HepG2 (cell line): ENCODE measurements at regions not wholly inside any gene's neighbourhood (a gene's known extent, or its start where the extent isn't known, plus 50 kb on each side); places are given as distances from the start of the nearest gene placed in this dataset.

Source experiments
- ATAC-seq: fragments of 200-7000 bp; cut with Tn5 transposase; 3 replicates; pipeline ENCODE4 v1.9.1; 2020; ENCODE audit warnings: mild to moderate bottlenecking, moderate library complexity
- BruUV-seq: library from RNA; stranded (reverse); fragments of 400-500 nt; replicated peaks from 2 replicates; lab custom pipeline; 2021; lab: Mats Ljungman, UMichigan
- CTCF ChIA-PET: fragments of 300-600 bp; formaldehyde crosslinking; extraction: SDS; loops from one replicate; lab custom pipeline; 2021; ENCODE audit warnings: low total read pairs, inconsistent platforms, low intra/inter-chr PET ratio; lab: Yijun Ruan, JAX
- POLR2A ChIA-PET: fragments of 350-600 bp; sonication (Branson Sonifier 250); formaldehyde crosslinking; loops from one replicate; lab custom pipeline; 2020; ENCODE audit warnings: antibody characterized with exemption, inconsistent platforms; lab: Yijun Ruan, JAX
- DNase-seq: peaks from one replicate; pipeline ENCODE4 v3.0.0-alpha.2; 2015; ENCODE audit warnings: low spot score
- FAIRE-seq: peaks from 3 replicates; lab custom pipeline; 2011; peaks lifted over from hg19 to GRCh38; lab: Jason Lieb, UNC
- H2AFZ ChIP-seq: one replicate; pipeline ENCODE4 v1.6.1; 2011; ENCODE audit warnings: low read length, inconsistent platforms
- H3K27ac ChIP-seq: fragments of 300-600 bp; 3 replicates; pipeline ENCODE4 v1.8.0; 2011; ENCODE audit warnings: mixed run types, mild to moderate bottlenecking, mixed read lengths, low read length, inconsistent platforms; ENCODE audit not compliant: insufficient read depth; ENCODE audit errors: extremely low read length
- H3K27me3 ChIP-seq, 2 experiments: fragments of 200-600 bp in 1 of 2; 2 replicates in 1 of 2; 3 replicates in 1 of 2; pipeline versions ENCODE4 v1.6.0 to v1.8.0; 2011; ENCODE audit warnings: low read length in 2 of 2, mild to moderate bottlenecking in 2 of 2, moderate library complexity in 2 of 2, inconsistent platforms in 1 of 2; ENCODE audit not compliant: insufficient read depth in 2 of 2, control insufficient read depth in 1 of 2
- H3K36me3 ChIP-seq, 2 experiments: fragments of 200-600 bp in 1 of 2; replicated peaks in 1 of 2; 2 replicates in 1 of 2; 3 replicates in 1 of 2; pipeline versions ENCODE4 v1.5.1 to v1.8.0; 2011; ENCODE audit warnings: low read length in 2 of 2, inconsistent platforms in 1 of 2; ENCODE audit not compliant: insufficient read depth in 2 of 2, control insufficient read depth in 1 of 2
- H3K4me1 ChIP-seq: 2 replicates; pipeline ENCODE4 v1.5.1; 2012; ENCODE audit warnings: low read length, inconsistent platforms; ENCODE audit not compliant: insufficient read depth
- H3K4me2 ChIP-seq: 2 replicates; pipeline ENCODE4 v1.6.0; 2011; ENCODE audit warnings: low read depth, low read length, inconsistent platforms
- H3K4me3 ChIP-seq, 3 experiments: fragments of 200-600 bp in 1 of 3; sonication (generic), shearing (Covaris generic) in 1 of 3; replicated peaks in 1 of 3; 2 replicates each; pipeline ENCODE4 v1.5.1; 2011 to 2016; ENCODE audit warnings: low read length in 3 of 3, inconsistent platforms in 2 of 3, low read depth in 2 of 3, mild to moderate bottlenecking in 2 of 3, control low read depth in 1 of 3, mixed read lengths in 1 of 3; ENCODE audit not compliant: insufficient read depth in 1 of 3
- H3K79me2 ChIP-seq: one replicate; pipeline ENCODE4 v1.6.1; 2011; ENCODE audit warnings: low read length, inconsistent platforms; ENCODE audit not compliant: insufficient read depth
- H3K9ac ChIP-seq: 2 replicates; pipeline ENCODE4 v1.6.0; 2011; ENCODE audit warnings: mild to moderate bottlenecking, low read depth, low read length, inconsistent platforms; ENCODE audit not compliant: insufficient read depth
- H3K9me3 ChIP-seq: 2 replicates; pipeline ENCODE4 v1.5.1; 2012; ENCODE audit warnings: mild to moderate bottlenecking, low read length
- H4K20me1 ChIP-seq: 2 replicates; pipeline ENCODE4 v1.6.0; 2011; ENCODE audit warnings: inconsistent platforms, mild to moderate bottlenecking, low read length, moderate library complexity; ENCODE audit not compliant: insufficient read depth
- PRDM10 ChIP-seq: sonication (generic); formaldehyde crosslinking; IDR thresholded peaks from 2 replicates; pipeline ENCODE4 v1.4.0; 2020; ENCODE audit warnings: low read depth, missing genetic modification reagents
- TEAD2 ChIP-seq: sonication (generic); formaldehyde crosslinking; IDR thresholded peaks from 2 replicates; pipeline ENCODE4 v1.9.0; 2021; ENCODE audit warnings: missing genetic modification reagents
- TEAD3 ChIP-seq: optimal IDR thresholded peaks from 2 replicates; pipeline ENCODE3; 2016; ENCODE audit warnings: borderline replicate concordance
- TFAP4 ChIP-seq: sonication (generic); IDR thresholded peaks from 2 replicates; pipeline ENCODE4 v1.6.1; 2016; ENCODE audit warnings: low read depth, borderline replicate concordance
- ZMYM4 ChIP-seq: sonication (generic); formaldehyde crosslinking; IDR thresholded peaks from 2 replicates; pipeline ENCODE4 v1.8.1; 2023; ENCODE audit warnings: mild to moderate bottlenecking, missing genetic modification reagents
- in situ Hi-C: cut with HindIII; loops from 2 replicates; pipeline ENCODE4 v1.10.0; 2017; ENCODE audit warnings: low pct_unique_long_range_greater_than_20kb; ENCODE audit not compliant: extremely low pct_ligation_motif_present
- intact Hi-C: fragments of 100-400 bp; cut with micrococcal nuclease; formaldehyde crosslinking; loops from one replicate; pipeline ENCODE4 v1.10.0; 2022; ENCODE audit not compliant: unreplicated experiment
- TF ChIP-seq, protein P1 (sequence below): sonication (generic); formaldehyde crosslinking; IDR thresholded peaks from 2 replicates; pipeline ENCODE4 v1.5.0; 2020; ENCODE audit warnings: missing genetic modification reagents

GRCh38 chr9:22643541-22643940 is 196.9 kb downstream of the DMRTA1 start:
- Histone ChIP-seq H3K36me3 (no peaks in the 10 kb centered on the region), H3K27me3 (no peaks in the 10 kb centered on the region), H2AFZ (no peak overlapping the region), H3K9ac (no peak overlapping the region), H4K20me1 (no peaks in the 10 kb centered on the region), H3K9me3 (no peaks in the 10 kb centered on the region; the same call in none of the 2 replicates), H3K4me3 (no peak overlapping the region), H3K4me2 (no peak overlapping the region), H3K4me1 (no peaks in the 10 kb centered on the region), H3K27ac (no peak overlapping the region), H3K79me2 (no peaks in the 10 kb centered on the region)
- FAIRE-seq (no peak), DNase-seq (no peak), ATAC-seq (no peak)
- ChIA-PET POLR2A (no interaction called here), CTCF (no interaction called here)
- TF ChIP-seq TEAD2 (no peak), ZMYM4 (CRISPR knock-in tag) (no peak), PRDM10 (CRISPR knock-in tag) (no peak), TEAD3 (CRISPR knock-in tag) (no peak), TFAP4 (no peak)
- TF ChIP-seq, protein P1, sequence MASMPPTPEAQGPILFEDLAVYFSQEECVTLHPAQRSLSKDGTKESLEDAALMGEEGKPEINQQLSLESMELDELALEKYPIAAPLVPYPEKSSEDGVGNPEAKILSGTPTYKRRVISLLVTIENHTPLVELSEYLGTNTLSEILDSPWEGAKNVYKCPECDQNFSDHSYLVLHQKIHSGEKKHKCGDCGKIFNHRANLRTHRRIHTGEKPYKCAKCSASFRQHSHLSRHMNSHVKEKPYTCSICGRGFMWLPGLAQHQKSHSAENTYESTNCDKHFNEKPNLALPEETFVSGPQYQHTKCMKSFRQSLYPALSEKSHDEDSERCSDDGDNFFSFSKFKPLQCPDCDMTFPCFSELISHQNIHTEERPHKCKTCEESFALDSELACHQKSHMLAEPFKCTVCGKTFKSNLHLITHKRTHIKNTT (CRISPR knock-in tag): no peak
- intact Hi-C loops (no loop called here), in situ Hi-C loops (no loop called here)
- no TSS peak for BruUV-seq
